Right ventricle myocardium superior (tissue), 1 donor: ENCODE measurements at regions not wholly inside any gene's neighbourhood (a gene's known extent, or its start where the extent isn't known, plus 50 kb on each side); places are given as distances from the start of the nearest gene placed in this dataset.

ENCODE experiments used
- ATAC-seq: fragments of 200-7000 bp; cut with Tn5 transposase; one replicate; pipeline ENCODE4 v1.9.1; 2020; ENCODE audit warnings: mild to moderate bottlenecking; ENCODE audit not compliant: poor library complexity
- DNase-seq: peaks from one replicate; pipeline ENCODE4 v3.0.0-alpha.2; 2020
- intact Hi-C: fragments of 100-400 bp; cut with DNase I; formaldehyde crosslinking; loops from one replicate; pipeline ENCODE4 v1.11.2; 2022
- donor health status: DM: no; HTN: yes; CAD: no; lungs with severe emphysema.

GRCh38 chr6:92589996-92590395, 829.4 kb downstream of the EPHA7 start:
- ATAC-seq (no peak), DNase-seq (no peak)
- intact Hi-C loops: no loop called here

- intact Hi-C loops: no loop called here
- DNase-seq (no peak), ATAC-seq (no peak)
Observed at GRCh38 chr6:92588148-92588547, 831.2 kb downstream of the EPHA7 start.

GRCh38 chr6:92587525-92587924, 831.8 kb downstream of the EPHA7 start:
- intact Hi-C loops: no loop called here
- ATAC-seq (no peak), DNase-seq (no peak)

- no peak for ATAC-seq
- intact Hi-C loops: no loop called here
- DNase-seq: no peak
Observed at GRCh38 chr6:92586236-92586977, 833.0 kb downstream of the EPHA7 start.

GRCh38 chr6:92582211-92582610, 837.1 kb downstream of the EPHA7 start:
- ATAC-seq (no peak), DNase-seq (no peak)
- intact Hi-C loops: no loop called here

GRCh38 chr6:92577077-92577719, 842.2 kb downstream of the EPHA7 start:
- intact Hi-C loops: no loop called here
- DNase-seq: no peak
- ATAC-seq: no peak

- no peak for DNase-seq
- intact Hi-C loops: no loop called here
- no peak for ATAC-seq
Observed at GRCh38 chr6:92568541-92568940, 850.8 kb downstream of the EPHA7 start.

GRCh38 chr6:92566632-92567031, 852.7 kb downstream of the EPHA7 start:
- no peak for ATAC-seq
- intact Hi-C loops: no loop called here

GRCh38 chr6:92564376-92564775, 855.0 kb downstream of the EPHA7 start:
- intact Hi-C loops: no loop called here
- ATAC-seq (peak; percentile 59), DNase-seq (no peak)

More at GRCh38 chr6:92566632-92567031, 852.7 kb downstream of the EPHA7 start:
- no peak for DNase-seq

GRCh38 chr6:92559611-92560010, 859.7 kb downstream of the EPHA7 start:
- DNase-seq (no peak), ATAC-seq (no peak)
- intact Hi-C loops: no loop called here

GRCh38 chr6:92559003-92559402, 860.4 kb downstream of the EPHA7 start:
- intact Hi-C loops: no loop called here
- ATAC-seq: no peak
- no peak for DNase-seq

- DNase-seq (no peak), ATAC-seq (no peak)
- intact Hi-C loops: no loop called here
Observed at GRCh38 chr6:92550501-92550900, 868.9 kb downstream of the EPHA7 start.

- no peak for DNase-seq
- intact Hi-C loops: no loop called here
- ATAC-seq: no peak
Observed at GRCh38 chr6:92545861-92546260, 873.5 kb downstream of the EPHA7 start.

- DNase-seq: no peak
- no peak for ATAC-seq
- intact Hi-C loops: no loop called here
Observed at GRCh38 chr6:92541448-92542060, 877.8 kb downstream of the EPHA7 start.

GRCh38 chr6:92538926-92539325, 880.4 kb downstream of the EPHA7 start:
- ATAC-seq (no peak), DNase-seq (no peak)
- intact Hi-C loops: no loop called here

- intact Hi-C loops: no loop called here
- DNase-seq (no peak), ATAC-seq (no peak)
Observed at GRCh38 chr6:92538275-92538674, 881.1 kb downstream of the EPHA7 start.

GRCh38 chr6:92534109-92534508, 885.2 kb downstream of the EPHA7 start:
- DNase-seq (no peak), ATAC-seq (no peak)
- intact Hi-C loops: no loop called here

GRCh38 chr6:92522589-92522988, 896.8 kb downstream of the EPHA7 start:
- ATAC-seq (no peak), DNase-seq (no peak)
- intact Hi-C loops: no loop called here

GRCh38 chr6:92521553-92521952, 897.8 kb downstream of the EPHA7 start:
- DNase-seq (no peak), ATAC-seq (no peak)
- intact Hi-C loops: no loop called here

- ATAC-seq (no peak), DNase-seq (no peak)
- intact Hi-C loops: no loop called here
Observed at GRCh38 chr6:92510137-92510536, 909.2 kb downstream of the EPHA7 start.
